Lower leg skin (tissue), 4 donors: ENCODE measurements at regions not wholly inside any gene's neighbourhood (a gene's known extent, or its start where the extent isn't known, plus 50 kb on each side); places are given as distances from the start of the nearest gene placed in this dataset.

Experiments
- DNase-seq, 2 donors: peaks; one replicate each; pipeline ENCODE4 v3.0.0-alpha.2; 2019; ENCODE audit warnings: low spot score in 2 of 2
- H3K4me3 ChIP-seq: fragments of 200-600 bp; sonication (generic); 2 replicates; pipeline ENCODE4 v1.5.1; 2017; ENCODE audit warnings: mild to moderate bottlenecking, low read depth; ENCODE audit not compliant: poor library complexity, severe bottlenecking
- POLR2A ChIP-seq, 2 donors: fragments of 450-650 bp; IDR thresholded peaks; one replicate each; pipeline ENCODE4 v1.6.1; 2016 to 2017; ENCODE audit warnings: antibody characterized with exemption in 2 of 2, mild to moderate bottlenecking in 1 of 2, moderate library complexity in 1 of 2
- WGBS, 2 donors: methylation state at CpG; one replicate each; pipeline ENCODE4 v1.1.5; 2018; 5-methylcytosine and 5-hydroxymethylcytosine counted together
- intact Hi-C: fragments of 100-400 bp; cut with DNase I; formaldehyde crosslinking; loops from one replicate; pipeline ENCODE4 v1.15.0; 2023; ENCODE audit warnings: low total_unique reads
- TF ChIP-seq, protein P1 (sequence below), 3 donors: fragments of 450-650 bp; IDR thresholded peaks; one replicate each; pipeline ENCODE4 v1.5.1; 2016; ENCODE audit warnings: antibody characterized with exemption in 3 of 3, mild to moderate bottlenecking in 3 of 3, moderate library complexity in 2 of 3

DNA sequence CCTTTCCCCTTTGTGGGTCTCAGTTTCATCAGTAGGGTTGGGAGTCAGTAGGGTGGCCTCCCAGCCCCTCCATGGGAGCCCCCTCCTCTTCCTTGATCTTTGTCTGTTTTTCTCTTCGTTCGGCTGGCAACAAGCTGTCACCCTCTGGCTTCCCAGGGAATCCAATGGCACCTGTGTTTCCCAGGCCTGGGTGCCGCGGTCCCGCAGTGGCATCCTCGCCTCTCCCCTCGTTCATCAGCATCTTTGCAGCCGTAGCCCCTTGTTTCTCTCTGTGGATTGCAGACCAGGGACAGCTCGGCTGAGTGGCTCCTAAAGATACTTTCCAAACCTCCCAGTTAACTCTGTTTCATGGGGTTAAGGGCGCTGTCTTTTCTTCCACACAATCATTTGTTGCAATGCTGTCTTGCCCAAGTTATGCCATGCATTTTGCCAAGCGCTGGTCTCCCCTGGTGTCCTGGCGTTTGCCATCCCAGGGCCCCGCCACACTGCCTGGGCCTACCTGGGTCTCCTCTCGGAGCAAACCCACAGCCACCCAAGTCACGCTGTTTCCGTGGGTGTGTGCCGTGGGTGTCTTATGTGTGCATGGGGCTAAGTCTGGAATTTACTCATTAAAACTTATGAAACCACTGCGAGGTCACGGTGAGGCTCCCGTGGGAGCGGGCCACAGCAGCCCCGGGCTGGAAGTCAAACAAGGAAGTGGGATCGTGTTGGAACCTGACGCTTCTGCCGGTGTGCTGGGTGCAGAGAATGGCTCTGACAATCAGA, 189.4 kb upstream of the SHH start:
- intact Hi-C loops = no loop called here
- TF ChIP-seq, protein P1, sequence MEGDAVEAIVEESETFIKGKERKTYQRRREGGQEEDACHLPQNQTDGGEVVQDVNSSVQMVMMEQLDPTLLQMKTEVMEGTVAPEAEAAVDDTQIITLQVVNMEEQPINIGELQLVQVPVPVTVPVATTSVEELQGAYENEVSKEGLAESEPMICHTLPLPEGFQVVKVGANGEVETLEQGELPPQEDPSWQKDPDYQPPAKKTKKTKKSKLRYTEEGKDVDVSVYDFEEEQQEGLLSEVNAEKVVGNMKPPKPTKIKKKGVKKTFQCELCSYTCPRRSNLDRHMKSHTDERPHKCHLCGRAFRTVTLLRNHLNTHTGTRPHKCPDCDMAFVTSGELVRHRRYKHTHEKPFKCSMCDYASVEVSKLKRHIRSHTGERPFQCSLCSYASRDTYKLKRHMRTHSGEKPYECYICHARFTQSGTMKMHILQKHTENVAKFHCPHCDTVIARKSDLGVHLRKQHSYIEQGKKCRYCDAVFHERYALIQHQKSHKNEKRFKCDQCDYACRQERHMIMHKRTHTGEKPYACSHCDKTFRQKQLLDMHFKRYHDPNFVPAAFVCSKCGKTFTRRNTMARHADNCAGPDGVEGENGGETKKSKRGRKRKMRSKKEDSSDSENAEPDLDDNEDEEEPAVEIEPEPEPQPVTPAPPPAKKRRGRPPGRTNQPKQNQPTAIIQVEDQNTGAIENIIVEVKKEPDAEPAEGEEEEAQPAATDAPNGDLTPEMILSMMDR (IDR thresholded peaks at IDR 0.05) = no peak
- TF ChIP-seq POLR2A (IDR thresholded peaks at IDR 0.05) = no peak
- DNase-seq = peak in 1 of 2 donors; percentile 64
- H3K4me3 ChIP-seq = no peak overlapping the region
- 79 to 80% methylated on average over 25 of the region's 25 CpGs for WGBS, 2 donors

DNA sequence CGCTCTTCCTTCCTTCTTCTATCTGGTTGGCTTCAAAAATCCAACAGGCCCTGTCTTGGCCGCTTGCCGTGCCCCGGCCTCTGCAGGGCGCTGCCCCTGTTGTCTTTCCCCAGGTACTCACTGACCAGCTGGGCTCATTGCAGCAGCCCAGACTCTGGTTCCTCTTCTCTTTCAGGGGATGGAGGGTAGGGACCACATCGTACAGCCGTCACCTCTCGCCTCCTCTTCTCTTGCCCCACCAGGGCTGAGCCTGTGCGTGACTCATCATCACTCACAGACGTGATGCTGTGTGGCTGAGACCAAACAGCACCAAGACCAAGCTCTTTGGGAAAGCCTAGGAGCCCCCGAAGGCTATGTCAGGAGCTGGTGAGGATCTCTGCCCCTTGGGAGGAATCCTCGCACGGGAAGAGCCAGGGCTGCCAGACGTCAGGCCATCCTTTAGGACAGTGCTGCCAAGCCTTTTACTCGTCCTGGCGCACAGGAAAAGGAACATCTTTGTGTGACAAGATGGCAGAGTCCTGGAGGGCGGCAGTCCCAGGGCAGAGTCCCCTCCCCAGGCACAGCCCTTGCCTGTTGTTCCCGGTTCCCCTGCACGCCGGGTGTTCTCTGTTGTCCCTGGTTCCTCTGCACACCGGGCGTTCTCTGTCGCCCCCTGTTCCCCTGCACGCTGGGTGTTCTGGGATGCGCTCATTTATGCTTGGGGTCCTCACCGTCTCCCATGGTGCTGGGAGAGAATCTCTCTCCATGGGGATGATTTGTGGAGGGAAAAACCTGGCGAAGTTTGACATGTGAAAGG, 188.5 kb upstream of the SHH start:
- no peak for TF ChIP-seq POLR2A (IDR thresholded peaks at IDR 0.05)
- TF ChIP-seq, protein P1 (IDR thresholded peaks at IDR 0.05) = no peak
- intact Hi-C loops = no loop called here
- no peak overlapping the region for H3K4me3 ChIP-seq
- 85 to 87% methylated on average over 27 of the region's 27 CpGs for WGBS, 2 donors
- DNase-seq = peak in 1 of 2 donors; percentile 81

DNA sequence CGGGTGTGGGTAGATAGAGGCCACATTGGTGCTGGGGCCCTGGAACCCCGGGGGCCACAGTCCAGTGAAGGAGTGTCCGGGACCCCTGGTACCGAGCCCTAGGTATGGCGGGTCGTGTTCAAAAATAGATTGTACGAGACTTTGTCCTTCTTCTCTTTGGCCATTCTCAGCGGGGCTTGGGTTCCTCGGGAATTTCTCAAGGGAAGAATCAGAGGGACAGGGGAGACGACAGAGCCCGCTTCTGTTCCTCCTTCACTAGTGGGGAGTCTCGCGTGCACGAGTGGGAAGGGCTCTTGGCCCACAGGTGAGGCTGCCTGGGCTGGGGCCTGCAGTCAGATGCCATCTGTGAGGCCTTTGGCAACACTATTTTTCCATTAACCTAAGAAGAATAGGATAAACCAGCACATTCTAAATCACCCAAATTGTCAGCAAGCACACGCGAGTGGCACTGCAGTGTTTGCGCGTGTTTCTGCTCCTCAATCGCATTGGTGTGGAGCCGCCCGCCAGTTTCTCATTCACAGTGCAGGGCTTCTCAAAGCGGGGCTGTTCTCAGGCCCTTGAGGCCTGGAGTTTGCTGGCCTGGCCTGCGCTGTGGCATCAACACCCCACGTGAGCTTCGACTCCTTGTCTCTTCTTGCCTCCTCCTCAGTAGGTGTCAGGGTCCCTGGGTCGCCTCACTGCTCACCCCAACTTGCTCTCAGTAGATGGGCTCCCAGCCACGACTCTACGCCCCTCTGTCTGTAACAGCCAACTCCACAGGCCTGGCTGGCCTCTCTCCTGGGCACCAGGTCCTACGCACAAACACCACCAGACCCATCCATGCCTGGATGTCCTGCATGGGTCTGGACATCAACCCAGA, 187.6 kb upstream of the SHH start:
- H3K4me3 ChIP-seq = no peak overlapping the region
- WGBS, 2 donors = 90 to 93% methylated on average over 29 of the region's 29 CpGs
- peak in 1 of 2 donors; percentile 67 for DNase-seq
- TF ChIP-seq POLR2A (IDR thresholded peaks at IDR 0.05) = no peak
- TF ChIP-seq, protein P1 (IDR thresholded peaks at IDR 0.05) = no peak
- intact Hi-C loops = no loop called here

DNA sequence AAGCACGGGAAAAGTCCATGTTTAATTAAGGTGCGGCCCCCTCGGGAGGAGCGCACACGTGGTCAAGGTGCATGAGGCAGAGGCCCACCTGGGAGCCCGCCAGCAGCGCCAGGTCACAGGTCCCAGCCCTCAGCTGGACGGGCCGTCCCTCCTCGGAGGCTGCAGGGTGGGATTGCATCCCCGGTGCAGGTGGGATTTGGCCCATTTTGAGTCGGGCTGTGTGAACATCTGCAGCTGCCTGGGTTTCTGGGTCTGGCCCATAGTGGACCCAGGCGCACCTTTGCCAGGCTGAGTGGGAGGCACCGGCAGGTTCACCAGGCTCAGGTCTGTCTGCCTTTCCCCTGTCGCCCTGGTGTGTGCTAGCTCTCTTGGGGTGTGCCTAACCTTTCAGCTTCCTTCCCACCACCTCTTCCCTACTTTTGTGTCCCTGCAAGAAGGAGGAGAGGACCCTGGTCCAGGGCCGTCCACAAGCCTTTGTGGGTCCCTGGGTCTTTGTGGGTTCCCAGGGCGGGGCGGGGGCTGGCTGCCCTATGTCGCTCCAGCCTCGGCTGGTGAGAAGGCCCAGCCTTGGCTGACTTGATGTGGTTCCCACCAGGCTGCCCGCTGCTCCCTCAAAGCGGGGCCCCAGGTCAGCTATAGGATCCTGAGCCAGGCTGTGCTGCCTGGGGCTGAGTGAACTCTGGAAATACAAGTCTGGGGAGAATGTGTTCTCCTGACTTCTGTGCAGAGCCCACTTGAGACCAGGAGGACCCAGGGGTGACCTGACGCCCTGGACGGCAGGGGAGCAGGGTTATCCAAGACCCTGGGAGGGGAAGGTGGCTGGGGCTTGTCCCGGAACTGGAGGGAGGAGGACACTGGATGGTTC, 186.7 kb upstream of the SHH start:
- TF ChIP-seq, protein P1 (IDR thresholded peaks at IDR 0.05) = no peak
- no peak for TF ChIP-seq POLR2A (IDR thresholded peaks at IDR 0.05)
- peak in 1 of 2 donors; percentile 81 for DNase-seq
- intact Hi-C loops = no loop called here
- 87 to 88% methylated on average over 24 of the region's 25 CpGs for WGBS, 2 donors
- H3K4me3 ChIP-seq = no peak overlapping the region

DNA sequence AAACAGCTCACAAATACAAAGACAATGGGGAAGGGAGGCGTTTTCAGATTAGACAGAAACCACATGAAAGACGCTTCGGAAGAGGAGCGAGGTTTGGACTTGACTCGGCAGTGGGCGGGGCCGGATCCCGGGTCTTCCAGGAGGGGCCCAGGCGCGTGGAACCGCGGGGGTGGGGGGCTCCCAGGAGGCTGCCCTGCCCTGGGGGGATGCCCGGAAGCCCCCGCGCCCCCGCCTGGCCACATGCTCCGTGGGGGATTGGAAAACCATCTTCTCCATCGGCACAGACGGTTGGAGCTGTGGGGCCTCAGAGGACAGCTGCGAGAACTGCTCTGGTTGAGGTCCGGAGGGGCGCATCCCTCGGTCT, 186.0 kb upstream of the SHH start:
- TF ChIP-seq POLR2A (IDR thresholded peaks at IDR 0.05) = no peak
- TF ChIP-seq, protein P1 (IDR thresholded peaks at IDR 0.05) = no peak
- 44 to 48% methylated on average over 22 to 23 of the region's 23 CpGs for WGBS, 2 donors
- H3K4me3 ChIP-seq = no peak overlapping the region
- DNase-seq = no peak
- intact Hi-C loops = no loop called here
